ENCODE measurements at regions not wholly inside any gene's neighbourhood (a gene's known extent, or its start where the extent isn't known, plus 50 kb on each side); places are given as distances from the start of the nearest gene placed in this dataset.
"Not testable (repeated sequence)": the region's sequence is repeated elsewhere in the genome, so short reads cannot be mapped to it uniquely, and the experiment has no call there.

DNA sequence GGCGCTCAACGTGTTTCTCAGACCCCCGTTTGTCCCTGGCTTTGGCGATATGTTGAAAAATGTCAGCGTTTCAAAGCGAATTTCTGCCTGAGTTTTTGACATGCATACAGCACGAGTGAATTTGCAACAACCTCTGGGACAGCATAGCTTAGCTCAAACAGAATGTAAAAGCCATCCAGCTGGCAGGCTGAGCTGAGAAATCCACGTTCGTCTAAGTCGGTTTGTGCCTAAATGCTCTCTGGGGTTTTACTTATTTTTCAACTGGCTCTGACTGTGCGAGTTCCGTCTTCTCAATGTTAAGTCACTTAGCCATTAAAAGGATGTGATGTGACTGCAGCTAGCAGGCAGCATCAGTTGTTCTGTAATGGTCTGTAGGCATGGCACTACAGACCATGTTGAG lies 243.5 kb upstream of the SLCO3A1 start:
- no peak for DNase-seq (ENCODE audit: low read depth in 2 of 2)

DNA sequence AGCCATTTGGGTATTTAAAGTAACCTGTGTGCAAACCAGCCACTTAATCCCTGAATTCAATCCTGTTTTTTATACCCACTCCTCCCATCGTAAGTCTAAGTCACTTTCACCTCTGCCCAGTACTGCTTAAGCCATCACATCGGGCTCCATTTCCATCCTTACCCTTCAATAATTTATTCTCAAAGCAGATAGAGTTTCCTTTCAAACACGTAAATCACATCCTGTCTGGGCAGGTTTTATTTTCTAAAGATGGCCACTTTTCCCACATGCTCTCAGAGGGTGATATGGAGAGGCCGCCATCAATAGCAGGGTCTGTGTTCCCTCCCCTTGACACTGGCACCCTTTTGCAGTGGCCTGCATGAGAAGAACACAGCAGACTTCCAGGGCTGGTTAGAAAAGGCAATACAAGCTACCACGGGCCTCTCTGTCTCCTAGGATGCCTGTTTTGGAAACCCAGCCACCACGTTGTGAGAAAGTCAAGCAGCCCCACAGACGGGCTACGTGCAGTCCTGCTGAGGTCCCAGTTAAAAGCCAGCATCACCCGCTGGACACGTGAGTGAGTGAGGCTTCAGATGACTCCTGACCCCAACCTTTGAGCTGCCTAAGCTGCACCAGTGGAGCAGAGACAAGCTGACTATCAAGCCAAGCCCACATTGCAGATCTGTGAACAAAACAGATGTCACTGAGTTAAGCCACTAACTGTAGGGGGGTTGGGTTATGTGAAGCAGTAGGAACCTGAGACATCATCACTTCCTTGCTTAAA lies 241.8 kb upstream of the SLCO3A1 start:
- no peak for DNase-seq (ENCODE audit: low read depth in 2 of 2)

DNA sequence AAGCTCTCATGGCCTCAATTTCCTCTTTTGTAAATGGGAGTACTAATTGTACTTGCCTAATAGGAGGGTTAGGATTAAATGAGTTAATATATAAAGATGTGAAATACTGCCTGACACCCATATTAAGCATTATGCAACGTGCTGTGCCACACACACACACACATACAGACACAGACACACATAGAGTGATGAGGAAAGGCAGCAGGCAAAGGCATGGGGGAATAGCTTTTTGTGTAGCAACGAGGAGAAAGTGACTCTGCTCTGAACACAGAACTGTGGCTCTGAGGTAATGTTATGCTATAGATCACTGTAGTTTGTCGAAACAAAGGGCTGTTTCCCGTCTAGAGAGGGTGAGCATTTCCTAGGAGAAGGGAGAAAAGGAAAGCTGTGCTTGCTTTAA lies 233.3 kb upstream of the SLCO3A1 start:
- DNase-seq (ENCODE audit: low read depth in 2 of 2) = no peak

DNA sequence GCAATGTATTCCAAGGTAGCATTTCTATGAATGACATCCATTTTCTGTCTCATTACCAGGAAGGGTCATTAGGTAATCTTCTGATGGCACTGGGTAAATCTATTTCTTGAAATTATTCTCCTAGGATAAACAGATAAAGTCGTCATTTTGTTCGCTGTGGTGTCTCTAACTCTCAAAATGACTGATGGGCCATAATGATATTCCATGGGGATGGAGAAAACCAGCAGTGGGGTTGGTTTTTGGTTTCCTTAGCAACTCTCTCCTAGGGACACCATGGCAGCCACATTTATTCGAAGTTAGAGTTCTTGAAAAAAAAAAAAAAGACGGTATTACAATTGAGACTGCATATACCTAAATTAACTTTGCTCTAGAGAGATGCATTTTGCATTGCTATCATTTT lies 231.3 kb upstream of the SLCO3A1 start:
- no peak for DNase-seq (ENCODE audit: low read depth in 2 of 2)

DNA sequence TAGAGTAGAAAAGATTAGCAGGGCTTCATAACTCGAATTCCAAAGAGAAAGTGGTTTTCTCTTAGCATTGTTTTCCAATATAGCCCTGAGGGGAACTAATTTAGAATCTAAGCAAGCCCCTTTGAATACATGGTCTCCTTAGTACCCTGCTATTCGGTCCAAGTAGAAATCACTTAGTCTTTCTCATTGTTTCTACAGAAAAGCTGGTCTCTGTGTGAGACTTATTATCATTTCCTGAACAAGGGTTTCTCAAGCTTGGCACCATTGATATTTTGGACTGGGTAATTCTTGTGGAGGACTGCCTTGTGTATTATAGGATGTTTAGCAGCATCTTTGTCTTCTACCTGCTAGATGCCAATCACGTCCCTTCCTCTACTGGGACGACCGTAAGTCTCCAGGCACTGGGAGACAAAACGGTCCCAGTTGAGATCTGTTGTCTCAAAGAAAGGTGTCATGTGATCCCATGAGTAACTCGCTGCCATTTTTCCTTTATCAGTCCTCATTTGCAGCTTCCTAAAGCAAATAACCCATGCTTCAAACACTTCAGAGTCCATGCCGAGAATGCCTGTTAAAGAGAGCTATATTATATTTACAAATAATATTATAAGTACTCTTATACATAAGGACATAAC lies 230.7 kb upstream of the SLCO3A1 start:
- no peak for DNase-seq (ENCODE audit: low read depth in 2 of 2)

DNA sequence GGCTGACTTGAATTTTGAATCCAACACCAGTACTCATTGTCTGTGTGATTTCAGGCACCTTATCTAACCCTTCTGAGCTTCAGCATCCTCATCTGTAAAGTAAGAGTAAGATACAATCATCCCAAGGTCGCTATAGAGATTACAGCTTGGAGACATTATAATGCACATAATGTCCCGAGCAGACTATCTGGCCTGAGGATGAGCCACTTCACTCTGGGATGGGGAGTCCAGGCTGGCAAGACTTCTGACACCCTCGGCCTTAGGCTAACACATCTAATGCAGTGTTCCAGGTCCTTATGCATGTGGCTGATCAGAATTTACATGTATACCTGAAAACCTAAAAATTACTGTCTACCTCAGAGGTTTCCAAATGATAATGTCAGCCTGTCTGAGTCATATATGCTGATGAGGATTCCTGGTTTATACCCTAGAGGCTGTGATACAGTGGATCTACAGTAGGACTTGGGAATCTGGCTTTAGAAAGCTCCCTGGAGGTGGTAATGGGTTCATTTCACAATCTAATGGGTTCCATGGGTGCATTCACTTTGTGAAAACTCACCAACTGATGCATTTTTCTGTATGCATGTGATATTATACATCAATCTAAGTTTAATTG lies 229.0 kb upstream of the SLCO3A1 start:
- no peak for DNase-seq (ENCODE audit: low read depth in 2 of 2)

DNA sequence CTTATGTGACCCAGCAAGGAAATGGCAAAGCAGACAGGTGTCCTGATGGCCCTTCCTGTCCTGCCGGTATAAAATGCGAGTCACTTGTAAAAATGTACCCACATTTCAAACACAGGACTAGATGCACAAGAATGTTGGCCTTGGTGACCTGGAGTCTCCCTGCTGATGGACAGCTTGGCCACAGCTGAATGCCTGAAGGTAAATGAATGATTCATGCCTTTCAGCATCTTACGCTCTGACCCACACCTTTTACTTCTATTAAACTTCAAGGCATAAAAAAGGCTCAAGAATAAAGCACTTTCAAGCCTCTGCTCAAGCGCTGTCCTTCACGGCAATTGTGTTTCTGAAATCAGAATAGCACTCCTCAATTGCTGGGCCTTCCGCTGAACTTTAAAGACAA lies 228.0 kb upstream of the SLCO3A1 start:
- DNase-seq (ENCODE audit: low read depth in 2 of 2) = no peak

DNA sequence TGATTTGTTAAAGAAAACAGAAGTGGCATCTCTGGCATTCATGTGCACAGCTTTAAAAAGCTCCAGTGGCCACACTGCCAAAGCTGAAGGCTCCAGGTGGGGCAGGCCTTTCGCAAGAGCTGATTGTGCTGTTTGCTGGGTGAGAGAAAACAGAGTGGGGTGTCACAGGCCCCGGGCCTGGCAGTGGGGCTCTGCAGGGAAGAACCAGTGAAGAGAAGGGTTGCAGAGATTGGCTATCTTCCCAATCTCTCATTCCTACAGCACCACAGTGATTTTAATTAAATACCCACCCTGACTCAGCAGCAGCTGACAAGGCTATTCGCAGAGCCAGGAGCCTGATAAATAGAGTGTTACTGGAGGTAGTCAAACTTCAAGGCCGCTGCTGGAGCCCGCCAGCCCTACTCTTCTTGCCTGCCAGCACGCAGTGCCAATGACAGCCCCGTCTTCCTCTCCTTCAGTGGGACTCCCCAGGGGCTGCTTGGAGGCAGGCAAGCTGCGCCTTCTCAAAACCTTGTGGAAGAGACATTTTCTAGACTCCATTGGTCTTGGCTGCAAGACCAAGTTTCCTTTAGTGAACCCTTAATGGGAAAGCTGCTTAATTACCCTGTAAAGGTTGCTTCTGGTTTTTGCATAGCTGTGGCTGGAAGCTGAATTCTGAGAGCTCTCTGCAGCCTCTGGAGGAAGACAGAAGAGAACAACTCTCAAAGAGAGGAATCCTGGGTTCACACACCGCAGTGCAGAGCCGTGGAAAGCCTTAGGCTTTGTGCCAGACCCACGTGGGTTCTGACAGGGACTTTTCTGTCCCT lies 225.8 kb upstream of the SLCO3A1 start:
- no peak for DNase-seq (ENCODE audit: low read depth in 2 of 2)

DNA sequence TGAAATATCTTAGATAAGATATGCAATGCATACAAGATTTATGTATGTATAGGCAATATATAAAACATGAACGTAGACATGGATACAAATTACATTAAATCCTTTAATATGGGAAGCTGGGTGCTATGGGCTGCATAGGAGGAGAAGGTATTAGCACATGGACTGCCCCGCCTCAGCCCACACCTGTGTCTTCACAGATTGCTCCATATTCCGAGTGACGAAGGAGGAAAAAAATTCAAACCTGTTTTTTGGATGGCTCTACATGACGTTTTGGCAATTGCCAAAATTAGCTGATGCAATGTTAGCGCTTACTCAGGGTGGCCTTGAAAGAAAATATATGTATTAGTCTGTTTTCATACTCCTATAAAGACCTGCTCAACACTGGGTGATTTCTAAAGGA lies 223.4 kb upstream of the SLCO3A1 start:
- no peak for DNase-seq (ENCODE audit: low read depth in 2 of 2)

DNA sequence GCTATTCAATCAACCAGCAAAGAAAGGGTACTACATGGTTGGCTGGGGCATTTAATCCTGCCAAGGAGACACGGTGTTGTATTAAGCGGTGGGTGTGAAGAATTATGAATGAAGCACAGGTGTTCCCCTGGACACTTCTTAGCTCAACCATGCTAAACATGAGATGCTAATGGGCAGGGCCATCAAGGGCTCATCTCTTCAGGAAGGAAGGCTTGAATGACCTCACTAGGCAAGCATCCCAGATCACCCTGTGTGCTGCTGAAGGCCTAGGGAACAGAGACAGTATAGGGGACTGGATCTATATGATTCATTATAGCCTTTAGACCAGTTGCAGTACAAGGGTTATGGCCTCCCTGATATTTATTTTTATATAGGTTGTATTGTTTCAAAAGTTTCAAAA lies 221.3 kb upstream of the SLCO3A1 start:
- DNase-seq (ENCODE audit: low read depth in 2 of 2) = no peak

DNA sequence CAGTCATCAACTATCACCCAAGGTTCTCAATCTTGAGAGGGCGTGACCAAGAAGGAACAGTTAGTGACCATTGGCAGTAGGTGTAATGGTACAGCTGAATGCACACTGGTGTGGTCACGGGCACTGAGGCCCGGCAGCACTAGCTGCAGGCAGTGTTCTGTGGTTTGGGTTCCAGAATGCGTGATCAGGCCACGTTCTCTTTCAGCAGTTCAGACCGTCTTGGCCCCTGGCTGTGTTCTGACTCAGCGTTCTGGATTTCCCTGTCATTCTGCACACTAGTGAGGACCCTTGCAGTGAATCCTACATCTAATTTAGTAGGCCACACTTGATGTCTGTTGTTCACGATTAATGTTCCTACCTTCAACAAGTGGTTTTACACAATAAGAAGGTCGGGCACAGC lies 220.5 kb upstream of the SLCO3A1 start:
- no peak for DNase-seq (ENCODE audit: low read depth in 2 of 2)

DNA sequence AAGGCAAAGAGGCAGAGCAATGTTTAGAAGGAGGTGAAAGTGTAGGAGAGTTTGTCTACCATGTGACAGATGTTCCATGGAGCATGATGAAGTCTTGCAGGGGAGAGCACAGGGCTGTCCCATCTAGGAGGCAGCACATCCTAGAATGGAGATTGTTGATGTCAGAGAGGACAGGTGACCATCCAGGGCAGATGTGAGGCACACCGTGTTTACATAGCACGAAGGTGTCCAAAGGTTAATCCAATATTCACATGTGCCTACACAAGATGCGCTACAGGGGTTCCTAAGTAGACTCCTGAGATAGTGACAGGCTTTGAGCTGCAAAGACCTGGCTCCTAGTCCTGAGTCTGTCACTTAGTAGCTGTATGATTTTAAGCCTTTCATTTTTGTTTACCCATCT lies 219.3 kb upstream of the SLCO3A1 start:
- no peak for DNase-seq (ENCODE audit: low read depth in 2 of 2)

DNA sequence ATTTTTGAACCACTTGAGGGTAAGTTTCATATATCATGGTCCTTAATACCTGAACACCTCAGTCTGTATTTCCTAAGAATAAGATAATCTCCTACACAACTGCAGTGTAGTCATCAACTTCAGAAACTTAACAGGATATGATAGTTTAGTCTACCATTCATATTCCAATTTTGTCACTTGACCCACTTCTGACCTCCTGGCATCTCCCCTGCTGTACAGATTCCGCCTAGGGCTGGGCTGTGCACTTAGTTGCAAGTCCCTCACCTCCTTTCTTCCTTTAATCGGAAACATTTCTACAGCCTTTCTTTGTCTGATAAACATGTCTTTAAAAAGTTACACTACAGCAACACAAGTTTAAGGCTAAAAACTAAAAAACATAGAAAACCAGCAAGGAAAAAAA lies 218.4 kb upstream of the SLCO3A1 start:
- DNase-seq (ENCODE audit: low read depth in 2 of 2) = no peak

DNA sequence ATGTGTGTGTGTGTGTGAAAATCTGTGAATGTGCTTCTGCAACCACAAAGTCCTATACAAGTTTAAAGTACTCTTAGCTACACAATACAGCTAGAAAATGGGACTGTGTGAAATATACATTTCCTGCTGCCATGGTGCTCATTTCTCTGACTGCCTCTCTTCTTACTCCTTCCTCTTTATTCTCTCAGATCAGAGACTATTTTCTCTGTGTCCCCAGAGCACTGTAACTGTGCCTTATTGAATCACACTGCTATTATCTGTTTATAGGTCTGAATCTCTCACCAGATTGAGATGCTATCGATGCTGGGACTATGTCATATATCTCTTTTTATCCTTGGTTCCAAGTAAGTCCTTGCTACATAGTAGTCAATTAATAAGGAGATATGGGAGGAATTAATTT lies 217.9 kb upstream of the SLCO3A1 start:
- DNase-seq (ENCODE audit: low read depth in 2 of 2) = no peak

DNA sequence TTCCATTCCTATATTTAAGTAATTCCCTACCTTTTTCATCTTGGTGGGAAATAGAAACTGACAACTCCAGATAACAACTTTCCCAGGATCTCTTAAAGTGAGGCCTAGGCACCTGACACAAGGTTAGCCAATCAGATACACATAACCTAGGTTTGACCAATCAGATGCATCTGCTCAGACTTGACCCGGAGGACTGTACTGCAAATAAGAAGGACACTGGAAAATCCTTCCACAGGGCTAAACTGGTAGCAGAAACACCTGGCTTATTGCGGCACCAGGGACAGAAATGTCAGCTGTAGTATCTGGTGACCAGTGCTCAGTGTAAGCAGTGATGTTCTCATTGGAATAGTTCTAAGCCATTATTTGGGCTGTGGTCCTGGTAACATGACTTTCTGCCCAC lies 204.5 kb upstream of the SLCO3A1 start:
- DNase-seq (ENCODE audit: low read depth in 2 of 2) = no peak

DNA sequence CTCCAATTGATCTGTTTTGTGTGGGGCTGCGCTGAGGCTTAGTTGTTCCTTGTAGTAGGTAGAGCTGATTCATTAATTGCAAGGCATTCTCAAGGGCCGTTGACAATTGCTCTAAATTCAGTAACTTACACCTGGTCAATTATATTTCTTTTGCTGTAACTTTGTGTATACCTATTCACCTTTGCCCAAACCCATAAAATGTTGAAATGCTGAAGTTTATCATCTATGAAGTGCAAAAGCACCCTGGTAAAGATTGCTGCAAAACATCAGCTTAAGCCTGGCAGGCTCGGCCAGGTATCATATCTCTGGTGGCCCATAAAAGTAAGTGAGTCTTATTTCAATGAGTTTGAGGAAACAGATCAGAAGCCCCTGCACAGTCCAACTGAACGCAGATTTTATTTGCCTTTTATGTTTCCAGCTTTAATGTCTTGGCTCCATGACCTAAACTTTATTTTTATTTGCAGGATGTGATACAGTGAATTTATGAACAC lies 203.6 kb upstream of the SLCO3A1 start:
- no peak for DNase-seq (ENCODE audit: low read depth in 2 of 2)

DNA sequence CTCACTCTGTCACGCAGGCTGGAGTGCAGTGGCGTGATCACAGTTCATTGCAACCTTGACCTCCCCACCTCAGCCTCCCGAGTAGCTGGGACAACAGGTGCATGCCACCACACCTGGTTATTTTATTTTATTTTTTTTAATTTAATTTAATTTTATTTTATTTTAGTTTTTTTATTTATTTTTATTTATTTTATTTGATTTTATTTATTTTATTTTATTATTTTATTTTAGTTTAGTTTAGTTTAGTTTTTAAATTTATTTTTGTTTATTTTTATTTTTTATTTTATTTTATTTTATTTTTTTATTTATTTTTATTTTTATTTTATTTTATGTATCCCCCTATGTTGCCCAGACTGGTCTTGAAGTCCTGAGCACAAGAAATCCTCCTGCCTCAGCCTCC lies 202.3 kb upstream of the SLCO3A1 start:
- no peak for DNase-seq (ENCODE audit: low read depth in 2 of 2)

DNA sequence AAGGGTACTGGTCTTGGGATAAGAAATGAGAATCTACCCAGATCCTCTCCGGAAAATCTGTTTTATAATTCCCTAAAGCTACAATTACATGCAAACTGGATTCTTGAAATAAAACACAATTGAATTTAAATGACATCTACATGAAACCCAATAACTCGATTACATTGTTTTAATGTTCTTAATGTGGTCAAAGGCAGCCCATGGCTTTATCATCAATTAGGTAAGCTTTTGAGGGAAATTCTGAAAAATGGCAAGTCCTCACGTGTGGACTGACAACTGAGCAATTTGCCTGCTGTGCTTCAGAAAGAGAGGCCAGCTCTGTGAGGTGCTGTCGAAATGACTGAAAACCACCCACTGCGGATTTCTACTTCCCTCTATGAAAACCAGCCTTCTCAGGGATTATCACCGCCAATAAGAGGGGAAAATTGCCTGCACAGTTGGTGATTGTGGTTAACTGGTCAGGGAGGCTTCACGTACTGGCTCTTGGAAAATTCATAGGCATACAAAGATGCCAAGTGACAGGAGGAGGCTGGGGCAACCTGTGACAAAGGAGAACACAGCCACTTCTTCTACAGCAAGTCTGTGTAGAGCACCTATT lies 200.8 kb upstream of the SLCO3A1 start:
- no peak for DNase-seq (ENCODE audit: low read depth in 2 of 2)

DNA sequence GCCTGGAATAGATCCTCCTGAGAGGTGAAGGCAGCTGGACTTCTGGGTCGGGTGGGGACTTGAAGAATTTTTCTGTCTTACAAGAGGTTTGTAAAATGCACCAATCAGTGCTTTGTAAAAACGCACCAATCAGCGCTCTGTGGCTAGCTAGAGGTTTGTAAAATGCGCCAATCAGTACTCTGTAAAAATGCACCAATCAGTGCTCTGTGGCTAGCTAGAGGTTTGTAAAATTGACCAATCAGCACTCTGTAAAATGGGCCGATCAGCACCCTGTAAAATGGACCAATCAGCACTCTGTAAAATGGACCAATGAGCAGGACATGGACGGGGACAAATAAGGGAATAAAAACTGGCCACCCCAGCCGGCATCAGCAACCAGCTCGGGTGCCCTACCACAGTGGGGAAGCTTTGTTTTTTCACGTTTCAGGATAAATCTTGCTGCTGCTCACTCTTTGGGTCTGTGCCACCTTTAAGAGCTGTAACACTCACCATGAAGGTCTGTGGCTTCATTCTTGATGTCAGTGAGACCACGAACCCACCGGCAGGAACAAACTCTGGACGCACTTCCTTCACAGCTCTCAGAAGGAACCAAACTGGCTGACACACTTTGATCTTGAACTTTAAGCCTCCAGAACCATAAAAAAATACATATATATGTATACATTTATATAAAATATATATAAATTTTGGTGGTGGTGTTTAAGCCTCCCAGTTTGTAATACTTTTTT lies 197.8 kb upstream of the SLCO3A1 start:
- DNase-seq (ENCODE audit: low read depth in 2 of 2) = not testable (repeated sequence)

DNA sequence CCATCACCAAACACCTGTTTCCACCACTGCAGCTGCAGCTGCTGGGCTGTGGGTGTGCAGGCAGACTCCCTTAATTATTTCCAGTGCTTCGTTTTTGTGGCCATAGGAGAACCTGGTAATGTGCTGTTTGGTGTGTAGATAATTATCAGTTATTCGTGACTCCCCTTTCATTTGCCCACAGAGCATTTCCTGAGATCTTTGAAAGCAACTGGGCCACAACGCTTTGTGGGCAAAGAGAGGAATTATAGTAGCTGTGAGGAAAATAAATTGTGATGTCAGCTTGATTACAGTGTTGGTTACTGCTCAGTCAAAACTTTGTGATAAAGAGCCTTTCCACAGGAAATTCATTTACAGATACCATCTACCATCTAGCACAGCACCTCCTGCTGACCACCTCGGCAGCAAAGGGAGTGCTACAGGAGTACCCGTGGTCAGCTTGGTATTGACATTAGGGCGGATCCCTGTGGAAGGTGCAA lies 193.3 kb upstream of the SLCO3A1 start:
- DNase-seq (ENCODE audit: low read depth in 2 of 2) = no peak

Data from dermis microvascular lymphatic vessel endothelial cell (primary cell).